Mucosa of gallbladder (tissue), 1 donor: ENCODE measurements at regions not wholly inside any gene's neighbourhood (a gene's known extent, or its start where the extent isn't known, plus 50 kb on each side); places are given as distances from the start of the nearest gene placed in this dataset.

Experiments used
- DNase-seq: peaks from one replicate; pipeline ENCODE4 v3.0.0-alpha.2; 2020; ENCODE audit warnings: low spot score
- donor health status: DM: no; HTN: no; CAD: no.

- DNase-seq = no peak
Measured at GRCh38 chr13:111893607-111894443, 173.1 kb upstream of the SOX1 start.

GRCh38 chr13:111895896-111896821 is 170.8 kb upstream of the SOX1 start:
- no peak for DNase-seq

- no peak for DNase-seq
Measured at GRCh38 chr13:111897178-111897845, 169.6 kb upstream of the SOX1 start.

GRCh38 chr13:111897846-111898215 is 169.1 kb upstream of the SOX1 start:
- no peak for DNase-seq

- no peak for DNase-seq
Measured at GRCh38 chr13:111898956-111899713, 167.8 kb upstream of the SOX1 start.

GRCh38 chr13:111899714-111900389 is 167.1 kb upstream of the SOX1 start:
- DNase-seq = no peak

GRCh38 chr13:111900390-111901131 is 166.4 kb upstream of the SOX1 start:
- DNase-seq = no peak

GRCh38 chr13:111901267-111901915 is 165.6 kb upstream of the SOX1 start:
- DNase-seq = no peak

- DNase-seq = no peak
Measured at GRCh38 chr13:111902726-111903125, 164.2 kb upstream of the SOX1 start.

GRCh38 chr13:111903143-111903542 is 163.8 kb upstream of the SOX1 start:
- DNase-seq = no peak

GRCh38 chr13:111904166-111904565 is 162.8 kb upstream of the SOX1 start:
- no peak for DNase-seq

- DNase-seq = no peak
Measured at GRCh38 chr13:111904701-111905608, 162.0 kb upstream of the SOX1 start.

GRCh38 chr13:111905609-111905945 is 161.4 kb upstream of the SOX1 start:
- no peak for DNase-seq

- no peak for DNase-seq
Measured at GRCh38 chr13:111906306-111906705, 160.6 kb upstream of the SOX1 start.

GRCh38 chr13:111906816-111907215 is 160.1 kb upstream of the SOX1 start:
- DNase-seq = no peak

GRCh38 chr13:111907341-111907880 is 159.5 kb upstream of the SOX1 start:
- DNase-seq = no peak

- no peak for DNase-seq
Measured at GRCh38 chr13:111908361-111908760, 158.6 kb upstream of the SOX1 start.

- no peak for DNase-seq
Measured at GRCh38 chr13:111908981-111909380, 158.0 kb upstream of the SOX1 start.
